ENCODE measurements at regions not wholly inside any gene's neighbourhood (a gene's known extent, or its start where the extent isn't known, plus 50 kb on each side); places are given as distances from the start of the nearest gene placed in this dataset.

DNA sequence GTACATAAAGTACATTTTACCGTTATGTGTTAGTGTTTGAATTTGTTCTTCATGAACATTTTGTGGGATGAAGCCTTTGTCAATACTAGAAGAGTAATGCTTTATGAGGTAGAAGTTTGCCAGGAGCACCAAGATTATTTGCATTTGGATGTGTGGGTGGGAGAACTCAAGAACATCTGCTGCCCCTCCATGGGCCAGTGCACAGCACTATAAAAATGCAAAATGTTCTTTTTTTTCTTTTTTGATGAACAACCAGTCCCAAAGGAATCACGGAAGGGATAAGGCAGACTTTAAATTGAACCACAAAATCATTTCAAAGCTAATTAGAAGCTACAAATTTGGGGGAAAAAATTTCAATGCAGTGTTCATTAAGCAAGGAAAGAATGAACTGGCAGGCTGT is 300.3 kb upstream of the NWD2 start:
- TF ChIP-seq, protein P1, sequence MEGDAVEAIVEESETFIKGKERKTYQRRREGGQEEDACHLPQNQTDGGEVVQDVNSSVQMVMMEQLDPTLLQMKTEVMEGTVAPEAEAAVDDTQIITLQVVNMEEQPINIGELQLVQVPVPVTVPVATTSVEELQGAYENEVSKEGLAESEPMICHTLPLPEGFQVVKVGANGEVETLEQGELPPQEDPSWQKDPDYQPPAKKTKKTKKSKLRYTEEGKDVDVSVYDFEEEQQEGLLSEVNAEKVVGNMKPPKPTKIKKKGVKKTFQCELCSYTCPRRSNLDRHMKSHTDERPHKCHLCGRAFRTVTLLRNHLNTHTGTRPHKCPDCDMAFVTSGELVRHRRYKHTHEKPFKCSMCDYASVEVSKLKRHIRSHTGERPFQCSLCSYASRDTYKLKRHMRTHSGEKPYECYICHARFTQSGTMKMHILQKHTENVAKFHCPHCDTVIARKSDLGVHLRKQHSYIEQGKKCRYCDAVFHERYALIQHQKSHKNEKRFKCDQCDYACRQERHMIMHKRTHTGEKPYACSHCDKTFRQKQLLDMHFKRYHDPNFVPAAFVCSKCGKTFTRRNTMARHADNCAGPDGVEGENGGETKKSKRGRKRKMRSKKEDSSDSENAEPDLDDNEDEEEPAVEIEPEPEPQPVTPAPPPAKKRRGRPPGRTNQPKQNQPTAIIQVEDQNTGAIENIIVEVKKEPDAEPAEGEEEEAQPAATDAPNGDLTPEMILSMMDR (IDR thresholded peaks at IDR 0.05; ENCODE audit: insufficient read depth in 1 of 2, low read depth in 1 of 2, low read length in 1 of 2, severe bottlenecking in 1 of 2, unreplicated experiment in 1 of 2): no peak
- Mint-ChIP-seq H3K27me3 (ENCODE audit: insufficient read depth, unreplicated experiment) (peaks cover 8% of the 10 kb centered on the region), H3K4me3 (ENCODE audit: unreplicated experiment) (no peak overlapping the region), H3K4me1 (ENCODE audit: low read depth, unreplicated experiment) (no peaks in the 10 kb centered on the region), H3K27ac (ENCODE audit: unreplicated experiment) (no peak overlapping the region), H3K9me3 (ENCODE audit: unreplicated experiment) (no peaks in the 10 kb centered on the region), H3K36me3 (ENCODE audit: insufficient read depth, unreplicated experiment) (no peaks in the 10 kb centered on the region)
- intact Hi-C loops (cut with micrococcal nuclease; ENCODE audit: unreplicated experiment): no loop called here
- no TSS peak for BruUV-seq (replicated peaks)
- no peaks in the 10 kb centered on the region for H3K4me1 ChIP-seq
- no peaks in the 10 kb centered on the region for H3K9me3 ChIP-seq
- H3K27me3 ChIP-seq (replicated peaks; ENCODE audit: control insufficient read depth, insufficient read depth, low read length): no peaks in the 10 kb centered on the region
- no peaks in the 10 kb centered on the region for H3K36me3 ChIP-seq (ENCODE audit: control insufficient read depth, insufficient read depth, low read length)
- ChIA-PET POLR2A (no interaction called here), CTCF (no interaction called here)
- no peak for DNase-seq
- H3K4me3 ChIP-seq (ENCODE audit: low read depth, low read length): no peak overlapping the region

DNA sequence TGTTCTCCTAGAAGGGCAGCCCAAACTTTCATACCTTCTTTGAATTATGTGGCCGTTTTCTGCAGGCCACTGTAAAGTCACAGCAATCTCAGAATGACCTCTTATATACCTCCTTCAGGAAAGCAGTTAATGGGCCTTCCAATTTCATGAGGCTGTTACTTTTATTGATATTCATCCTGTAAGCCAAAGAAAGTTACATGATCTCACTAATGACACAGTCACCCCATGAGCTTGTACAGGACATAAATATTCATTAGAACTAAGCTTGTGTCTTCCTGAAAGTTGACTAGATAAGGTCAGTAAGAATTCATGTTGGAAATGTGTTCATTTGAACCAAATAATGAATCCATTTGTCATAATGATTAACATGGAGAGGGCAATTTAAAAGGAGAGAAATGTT is 283.1 kb upstream of the NWD2 start:
- no peaks in the 10 kb centered on the region for H3K4me1 ChIP-seq
- H3K9me3 Mint-ChIP-seq (ENCODE audit: unreplicated experiment): no peaks in the 10 kb centered on the region
- H3K4me3 Mint-ChIP-seq (ENCODE audit: unreplicated experiment): no peak overlapping the region
- H3K36me3 ChIP-seq (ENCODE audit: control insufficient read depth, insufficient read depth, low read length): no peaks in the 10 kb centered on the region
- intact Hi-C loops (cut with micrococcal nuclease; ENCODE audit: unreplicated experiment): no loop called here
- no TSS peak for BruUV-seq (replicated peaks)
- H3K27me3 Mint-ChIP-seq (ENCODE audit: insufficient read depth, unreplicated experiment): peaks cover 8% of the 10 kb centered on the region
- POLR2A ChIA-PET: no interaction called here
- CTCF ChIA-PET: no interaction called here
- TF ChIP-seq, protein P1 (IDR thresholded peaks at IDR 0.05; ENCODE audit: insufficient read depth in 1 of 2, low read depth in 1 of 2, low read length in 1 of 2, severe bottlenecking in 1 of 2, unreplicated experiment in 1 of 2): no peak
- H3K4me1 Mint-ChIP-seq (ENCODE audit: low read depth, unreplicated experiment): no peaks in the 10 kb centered on the region
- no peaks in the 10 kb centered on the region for H3K9me3 ChIP-seq
- no peaks in the 10 kb centered on the region for H3K36me3 Mint-ChIP-seq (ENCODE audit: insufficient read depth, unreplicated experiment)
- no peaks in the 10 kb centered on the region for H3K27me3 ChIP-seq (replicated peaks; ENCODE audit: control insufficient read depth, insufficient read depth, low read length)
- no peak for DNase-seq
- H3K27ac Mint-ChIP-seq (ENCODE audit: unreplicated experiment): no peak overlapping the region
- no peak overlapping the region for H3K4me3 ChIP-seq (ENCODE audit: low read depth, low read length)

DNA sequence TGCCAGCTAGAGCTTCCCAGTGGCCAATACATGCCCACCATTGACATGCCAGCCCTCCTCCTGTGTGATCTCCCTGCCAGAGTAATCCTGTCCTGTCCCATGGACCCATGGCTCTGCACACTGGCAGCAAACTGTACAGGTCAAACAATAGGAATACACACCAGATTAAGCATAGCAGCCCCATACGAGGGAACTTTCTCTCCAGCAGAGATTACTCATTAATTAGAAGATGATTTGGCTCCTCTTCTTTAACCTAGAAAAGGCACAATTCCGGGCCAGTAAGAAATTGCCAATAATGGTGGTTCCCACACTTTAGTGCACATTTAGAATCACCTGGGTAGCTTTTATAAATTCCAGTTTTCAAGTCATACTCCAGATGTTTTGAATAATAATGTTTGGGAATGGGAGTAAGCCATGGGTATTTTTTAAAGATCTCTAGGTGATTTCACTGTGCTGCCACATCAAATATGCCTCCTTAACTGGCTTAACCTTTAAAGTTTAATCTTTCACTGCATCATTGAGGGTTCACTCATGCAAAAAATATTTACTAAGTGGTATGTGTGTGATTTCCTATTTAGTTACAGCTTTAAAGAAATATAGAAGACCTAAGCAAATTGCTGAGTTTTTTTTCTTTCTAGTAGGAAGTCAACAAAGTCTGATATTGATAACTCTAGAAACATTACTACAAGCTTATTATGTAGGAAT is 277.6 kb upstream of the NWD2 start:
- 0 out of 2 replicates have a peak, but pooled peaks cover 3% of the 10 kb centered on the region for H3K4me1 ChIP-seq
- intact Hi-C loops (cut with micrococcal nuclease; ENCODE audit: unreplicated experiment): no loop called here
- Mint-ChIP-seq H3K9me3 (ENCODE audit: unreplicated experiment) (no peaks in the 10 kb centered on the region), H3K27me3 (ENCODE audit: insufficient read depth, unreplicated experiment) (no peaks in the 10 kb centered on the region), H3K4me1 (ENCODE audit: low read depth, unreplicated experiment) (no peaks in the 10 kb centered on the region), H3K27ac (ENCODE audit: unreplicated experiment) (no peak overlapping the region), H3K36me3 (ENCODE audit: insufficient read depth, unreplicated experiment) (no peaks in the 10 kb centered on the region), H3K4me3 (ENCODE audit: unreplicated experiment) (no peak overlapping the region)
- no peak for DNase-seq
- H3K9me3 ChIP-seq: no peaks in the 10 kb centered on the region
- no TSS peak for BruUV-seq (replicated peaks)
- ChIA-PET POLR2A (no interaction called here), CTCF (no interaction called here)
- TF ChIP-seq, protein P1 (IDR thresholded peaks at IDR 0.05; ENCODE audit: insufficient read depth in 1 of 2, low read depth in 1 of 2, low read length in 1 of 2, severe bottlenecking in 1 of 2, unreplicated experiment in 1 of 2): no peak
- no peaks in the 10 kb centered on the region for H3K27me3 ChIP-seq (replicated peaks; ENCODE audit: control insufficient read depth, insufficient read depth, low read length)
- no peaks in the 10 kb centered on the region for H3K36me3 ChIP-seq (ENCODE audit: control insufficient read depth, insufficient read depth, low read length)
- H3K4me3 ChIP-seq (ENCODE audit: low read depth, low read length): no peak overlapping the region

Data from Caco-2 (cell line).